ENCODE measurements at regions not wholly inside any gene's neighbourhood (a gene's known extent, or its start where the extent isn't known, plus 50 kb on each side); places are given as distances from the start of the nearest gene placed in this dataset.
"Not testable (repeated sequence)": the region's sequence is repeated elsewhere in the genome, so short reads cannot be mapped to it uniquely, and the experiment has no call there.

- H3K9me3 ChIP-seq; H3K4me3 ChIP-seq; ATAC-seq; DNase-seq; H3K36me3 ChIP-seq (ENCODE audit: low read depth); H3K4me1 ChIP-seq (ENCODE audit: low read depth): not testable (repeated sequence)
- intact Hi-C loops (cut with DNase I, micrococcal nuclease): loop anchor here (5.0 to 10.0 kb wide), 2 partner anchors 120 to 123 kb away; no protein-coding TSS in a partner anchor
These were observed 181.4 kb downstream of the TMEM121 start for GRCh38 chr14:105707723-105708151.

- H3K4me3 ChIP-seq; H3K36me3 ChIP-seq (ENCODE audit: low read depth); H3K4me1 ChIP-seq (ENCODE audit: low read depth); H3K9me3 ChIP-seq: not testable (repeated sequence)
- intact Hi-C loops (cut with DNase I, micrococcal nuclease): loop anchor here (5.0 to 10.0 kb wide), 2 partner anchors 121 to 124 kb away; no protein-coding TSS in a partner anchor
- ATAC-seq: peak; percentile 5
- peak in 1 of 3 donors; percentile 62 for DNase-seq
These were observed 182.1 kb downstream of the TMEM121 start for GRCh38 chr14:105708251-105709134.

DNA sequence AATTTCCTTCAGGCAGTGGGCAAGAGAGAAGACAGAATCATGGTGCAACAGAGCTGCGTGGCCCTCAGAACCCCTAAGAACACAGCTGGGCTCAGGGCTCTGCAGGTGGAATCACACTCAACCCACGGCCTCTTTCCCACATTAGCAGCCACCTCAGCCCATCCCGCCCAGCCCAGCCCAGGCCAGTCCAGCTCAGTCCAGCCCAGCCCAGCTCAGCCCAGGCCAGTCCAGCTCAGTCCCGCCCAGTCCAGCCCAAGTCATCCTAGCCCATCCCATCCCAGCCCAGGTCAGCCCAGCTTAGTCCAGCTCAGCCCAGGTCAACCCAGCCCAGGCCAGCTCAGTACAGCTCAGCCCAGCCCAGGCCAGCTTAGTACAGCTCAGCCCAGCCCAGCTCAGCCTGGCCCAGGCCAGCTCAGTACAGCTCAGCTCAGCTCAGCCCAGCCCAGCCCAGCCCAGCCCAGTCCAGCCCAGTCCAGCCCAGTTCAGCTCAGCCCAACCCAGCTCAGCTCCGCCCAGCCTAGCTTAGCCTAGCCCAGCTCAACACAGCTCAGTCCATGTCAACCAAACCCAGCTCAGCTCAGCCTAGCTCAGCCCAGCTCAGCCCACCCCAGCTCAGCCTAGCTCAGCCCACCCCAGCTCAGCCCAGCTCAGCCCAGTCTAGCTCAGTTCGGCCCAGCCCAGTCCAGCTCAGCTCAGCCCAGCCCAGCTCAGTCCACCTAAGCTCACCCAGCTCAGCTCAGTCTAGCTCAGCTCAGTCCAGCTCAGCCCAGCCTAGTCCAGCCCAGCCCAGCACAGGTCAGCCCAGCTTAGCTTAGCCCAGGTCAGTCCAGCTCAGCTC lies 183.1 kb downstream of the TMEM121 start:
- Histone ChIP-seq H3K4me3 (no peak overlapping the region), H3K4me1 (ENCODE audit: low read depth) (no peaks in the 10 kb centered on the region), H3K36me3 (ENCODE audit: low read depth) (no peaks in the 10 kb centered on the region), H3K9me3 (no peaks in the 10 kb centered on the region)
- DNase-seq: no peak
- ATAC-seq: peak; percentile 3
- TF ChIP-seq, protein P1, sequence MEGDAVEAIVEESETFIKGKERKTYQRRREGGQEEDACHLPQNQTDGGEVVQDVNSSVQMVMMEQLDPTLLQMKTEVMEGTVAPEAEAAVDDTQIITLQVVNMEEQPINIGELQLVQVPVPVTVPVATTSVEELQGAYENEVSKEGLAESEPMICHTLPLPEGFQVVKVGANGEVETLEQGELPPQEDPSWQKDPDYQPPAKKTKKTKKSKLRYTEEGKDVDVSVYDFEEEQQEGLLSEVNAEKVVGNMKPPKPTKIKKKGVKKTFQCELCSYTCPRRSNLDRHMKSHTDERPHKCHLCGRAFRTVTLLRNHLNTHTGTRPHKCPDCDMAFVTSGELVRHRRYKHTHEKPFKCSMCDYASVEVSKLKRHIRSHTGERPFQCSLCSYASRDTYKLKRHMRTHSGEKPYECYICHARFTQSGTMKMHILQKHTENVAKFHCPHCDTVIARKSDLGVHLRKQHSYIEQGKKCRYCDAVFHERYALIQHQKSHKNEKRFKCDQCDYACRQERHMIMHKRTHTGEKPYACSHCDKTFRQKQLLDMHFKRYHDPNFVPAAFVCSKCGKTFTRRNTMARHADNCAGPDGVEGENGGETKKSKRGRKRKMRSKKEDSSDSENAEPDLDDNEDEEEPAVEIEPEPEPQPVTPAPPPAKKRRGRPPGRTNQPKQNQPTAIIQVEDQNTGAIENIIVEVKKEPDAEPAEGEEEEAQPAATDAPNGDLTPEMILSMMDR (IDR thresholded peaks at IDR 0.05): no peak
- intact Hi-C loops (cut with DNase I, micrococcal nuclease): loop anchor here (5.0 to 10.0 kb wide), 2 partner anchors 122 to 125 kb away; no protein-coding TSS in a partner anchor

DNA sequence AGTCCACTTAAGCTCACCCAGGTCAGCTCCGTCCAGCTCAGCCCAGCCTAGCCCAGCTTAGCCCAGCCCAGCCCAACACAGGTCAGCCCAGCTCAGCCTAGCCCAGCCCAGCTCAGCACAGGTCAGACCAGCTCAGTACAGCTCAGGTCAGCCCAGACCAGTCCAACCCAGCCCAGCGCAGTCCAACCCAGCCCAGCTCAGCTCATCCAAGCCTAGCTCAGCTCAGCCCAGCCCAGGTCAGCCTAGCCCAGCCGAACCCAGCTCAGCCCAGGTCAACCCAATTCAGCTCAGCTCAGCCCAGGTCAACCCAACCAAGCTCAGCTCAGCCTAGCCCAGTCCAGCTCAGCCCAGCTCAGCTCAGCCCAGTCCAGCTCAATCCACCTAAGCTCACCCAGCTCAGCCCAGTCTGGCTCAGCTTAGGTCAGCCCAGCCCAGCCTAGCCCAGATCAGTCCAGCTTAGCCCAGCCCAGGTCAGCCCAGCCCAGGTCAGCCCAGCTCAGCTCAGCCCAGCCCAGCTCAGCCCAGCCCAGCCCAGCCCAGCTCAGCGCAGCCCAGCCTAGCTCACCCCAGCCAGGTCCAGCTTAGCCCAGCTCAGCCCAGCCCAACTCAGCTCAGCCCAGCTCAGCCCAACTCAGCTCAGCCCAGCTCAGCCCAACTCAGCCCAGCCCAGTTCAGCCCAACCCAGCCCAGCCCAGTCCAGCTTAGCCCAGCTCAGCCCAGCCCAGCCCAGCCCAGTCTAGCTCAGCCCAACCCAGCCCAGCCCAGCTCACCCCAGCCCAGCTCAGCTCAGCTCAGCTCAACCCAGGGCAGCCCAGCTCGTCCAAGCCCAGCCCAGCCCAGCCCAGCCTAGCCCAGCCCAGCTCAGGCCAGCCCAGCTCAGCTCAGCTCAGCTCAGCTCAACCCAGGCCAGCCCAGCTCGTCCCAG lies 184.0 kb downstream of the TMEM121 start:
- no peaks in the 10 kb centered on the region for H3K9me3 ChIP-seq
- no peak overlapping the region for H3K4me3 ChIP-seq
- H3K36me3 ChIP-seq (ENCODE audit: low read depth): no peaks in the 10 kb centered on the region
- DNase-seq (no peak), ATAC-seq (no peak)
- intact Hi-C loops (cut with DNase I, micrococcal nuclease): no loop called here
- no peaks in the 10 kb centered on the region for H3K4me1 ChIP-seq (ENCODE audit: low read depth)
- TF ChIP-seq, protein P1 (IDR thresholded peaks at IDR 0.05): no peak

GRCh38 chr14:105711044-105711620 lies 184.7 kb downstream of the TMEM121 start:
- Histone ChIP-seq H3K9me3 (no peaks in the 10 kb centered on the region), H3K4me3 (no peak overlapping the region), H3K4me1 (ENCODE audit: low read depth) (no peaks in the 10 kb centered on the region), H3K36me3 (ENCODE audit: low read depth) (no peaks in the 10 kb centered on the region)
- no peak for ATAC-seq
- intact Hi-C loops (cut with DNase I, micrococcal nuclease): no loop called here
- no peak for DNase-seq
- TF ChIP-seq, protein P1 (IDR thresholded peaks at IDR 0.05): no peak

Measured in mucosa of descending colon (tissue), 3 donors.